UCSD-AML1 (cell line): ENCODE measurements at regions not wholly inside any gene's neighbourhood (a gene's known extent, or its start where the extent isn't known, plus 50 kb on each side); places are given as distances from the start of the nearest gene placed in this dataset.

Experiments
- DNase-seq: peaks from one replicate; lab custom pipeline; 2025; ENCODE audit not compliant: unreplicated experiment; lab: John Stamatoyannopoulos, UW

DNA sequence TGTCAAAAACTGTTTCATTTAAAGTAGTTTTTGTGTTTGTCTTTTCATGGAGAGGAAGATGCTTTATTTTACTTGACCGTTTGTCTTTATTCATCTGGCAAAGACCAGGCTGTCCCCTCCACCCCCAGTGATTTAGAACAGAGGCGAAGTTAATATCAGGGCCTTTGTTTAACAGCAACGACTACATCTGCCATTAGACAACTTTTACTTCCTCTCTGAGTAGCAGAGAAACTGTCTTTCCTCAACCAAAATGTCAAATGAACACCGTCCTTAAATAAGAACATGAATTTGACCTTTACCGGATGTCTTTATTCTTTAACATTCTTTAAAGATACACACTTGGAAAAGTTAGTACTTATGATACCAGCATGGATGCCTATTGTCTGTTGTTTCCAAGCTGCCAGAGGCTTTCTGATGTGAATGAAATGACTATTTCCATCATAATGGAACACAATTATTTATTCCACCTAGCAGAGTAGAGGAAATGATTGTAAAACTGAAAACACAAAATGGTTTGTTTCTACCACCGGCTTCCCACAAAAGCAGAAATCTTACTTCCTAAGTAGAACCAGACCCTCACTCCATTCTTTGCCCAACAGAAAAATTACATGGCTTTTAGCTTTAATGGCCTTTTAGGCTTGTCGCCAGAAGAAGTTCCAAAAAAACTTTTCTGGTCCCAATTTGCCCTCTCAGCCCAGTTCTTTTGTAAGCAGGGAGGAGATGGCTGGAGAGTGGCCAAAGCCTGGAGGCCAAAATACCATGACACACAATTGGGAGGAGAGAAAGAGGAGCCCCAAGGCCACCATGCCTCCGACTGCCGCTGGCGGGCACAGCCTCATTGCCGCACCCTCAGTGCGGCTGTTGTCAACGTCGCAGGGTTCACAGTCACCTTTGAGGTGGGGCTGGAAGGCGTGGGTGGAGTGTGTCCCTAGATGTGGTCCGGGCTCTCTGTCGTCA, 168.5 kb downstream of the TEX36 start:
- no peak for DNase-seq

DNA sequence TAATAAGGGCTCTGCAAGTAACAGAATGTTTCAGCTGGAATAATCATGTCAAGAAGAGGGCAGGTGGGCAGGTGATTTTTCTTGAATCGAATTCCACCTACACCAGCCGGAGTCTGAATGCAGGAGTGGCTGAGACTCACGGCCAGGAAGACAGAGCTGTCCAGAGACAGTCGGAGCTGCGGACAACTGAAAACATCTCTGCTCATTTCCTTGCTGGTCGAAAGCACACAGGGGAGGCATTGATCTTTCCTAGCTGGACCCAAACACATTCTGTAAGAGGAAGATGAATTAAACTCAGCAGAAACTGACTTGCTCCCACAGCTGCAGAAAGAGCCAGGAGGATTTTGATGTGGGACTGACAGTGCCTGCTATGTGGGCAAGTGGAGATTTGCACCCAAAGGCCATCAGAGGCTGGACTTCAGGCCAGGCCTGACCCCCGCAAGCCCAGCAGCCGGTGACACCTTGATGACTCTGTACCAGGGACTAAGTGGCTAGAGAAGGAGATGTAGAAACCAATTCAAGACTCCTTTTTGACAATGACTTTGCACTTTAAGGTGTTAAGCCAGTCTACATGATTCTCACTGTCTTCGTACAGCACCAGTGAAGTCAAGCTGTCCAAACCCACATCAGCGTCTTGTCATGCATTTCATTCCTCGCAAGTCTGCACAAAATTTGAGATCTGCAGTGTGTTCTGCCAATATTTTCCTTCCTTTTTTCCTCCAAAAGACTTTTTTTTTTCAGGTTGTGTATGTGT, 169.4 kb downstream of the TEX36 start:
- DNase-seq: no peak

DNA sequence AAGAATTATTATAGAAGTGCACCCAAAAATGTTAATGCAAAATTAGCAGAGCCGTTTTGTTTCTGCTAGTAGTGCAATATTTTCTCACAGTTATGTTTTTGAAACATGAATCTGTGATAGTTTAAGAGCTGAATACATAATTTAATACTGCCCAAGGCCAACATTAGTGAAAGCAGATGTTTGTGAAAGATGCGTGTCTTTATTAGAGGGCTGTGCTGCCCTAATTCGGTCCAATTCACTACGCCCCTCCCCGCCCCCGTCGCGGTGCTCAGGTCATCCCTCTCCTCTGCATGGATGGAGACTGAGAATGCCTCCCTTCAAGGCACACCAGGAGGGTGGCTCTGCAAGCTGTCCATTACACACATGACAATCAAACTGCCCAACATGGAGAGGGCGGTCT, 172.0 kb downstream of the TEX36 start:
- DNase-seq: no peak

DNA sequence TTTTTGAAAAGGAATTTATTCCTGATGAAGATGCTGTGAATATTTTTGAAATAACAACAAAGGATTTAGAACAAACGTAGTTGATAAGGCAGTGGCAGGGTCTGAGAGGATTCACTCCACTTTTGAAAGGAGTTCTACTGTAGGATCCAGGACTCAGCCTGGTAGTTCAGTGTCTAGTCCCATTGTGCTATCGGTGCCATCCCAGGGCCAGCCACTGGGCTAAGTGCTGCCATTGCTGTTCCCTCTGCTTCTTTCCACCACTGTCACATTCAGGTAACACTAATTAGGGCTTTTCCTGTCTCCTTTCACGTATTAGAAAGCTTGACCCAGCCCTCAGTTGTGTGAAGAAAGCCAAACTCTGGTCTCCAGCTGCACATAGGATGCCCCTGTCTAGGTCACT, 177.3 kb downstream of the TEX36 start:
- no peak for DNase-seq

DNA sequence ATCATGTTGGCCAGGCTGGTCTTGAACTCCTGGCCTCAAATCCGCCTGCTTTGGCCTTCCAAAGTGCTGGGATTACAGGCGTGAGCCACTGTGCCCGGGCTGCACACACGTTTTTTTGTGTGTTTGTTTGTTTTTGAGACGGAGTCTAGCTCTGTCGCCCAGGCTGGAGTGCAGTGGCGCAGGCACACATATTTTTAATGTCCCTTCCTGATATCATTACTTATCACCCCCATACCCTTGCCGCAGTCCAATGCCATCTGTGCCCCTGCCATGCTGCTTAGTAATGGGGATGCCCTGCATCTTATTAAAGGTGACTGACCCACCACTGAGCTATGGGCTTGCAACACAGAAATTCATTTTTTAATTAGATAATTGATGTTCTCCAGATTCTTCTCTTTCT, 180.7 kb downstream of the TEX36 start:
- no peak for DNase-seq

DNA sequence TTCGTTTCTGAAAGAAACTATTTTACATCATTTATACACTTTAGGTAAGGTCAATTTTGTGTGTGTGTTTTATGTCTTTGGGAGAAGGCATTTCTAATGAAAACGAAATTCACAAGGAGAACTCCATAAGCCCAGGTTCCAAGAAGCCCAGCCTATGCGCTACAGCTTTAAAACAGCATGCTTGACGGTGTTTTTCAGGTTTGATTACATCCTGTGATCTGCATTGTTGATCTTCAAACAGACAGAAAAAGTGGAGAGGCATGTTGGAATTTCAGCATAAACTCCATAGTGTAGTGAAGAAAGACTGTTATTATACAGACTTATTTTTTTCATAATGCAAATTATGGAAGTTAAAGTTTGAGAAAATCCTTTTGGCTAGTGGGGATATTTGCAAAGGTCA, 187.6 kb downstream of the TEX36 start:
- no peak for DNase-seq

DNA sequence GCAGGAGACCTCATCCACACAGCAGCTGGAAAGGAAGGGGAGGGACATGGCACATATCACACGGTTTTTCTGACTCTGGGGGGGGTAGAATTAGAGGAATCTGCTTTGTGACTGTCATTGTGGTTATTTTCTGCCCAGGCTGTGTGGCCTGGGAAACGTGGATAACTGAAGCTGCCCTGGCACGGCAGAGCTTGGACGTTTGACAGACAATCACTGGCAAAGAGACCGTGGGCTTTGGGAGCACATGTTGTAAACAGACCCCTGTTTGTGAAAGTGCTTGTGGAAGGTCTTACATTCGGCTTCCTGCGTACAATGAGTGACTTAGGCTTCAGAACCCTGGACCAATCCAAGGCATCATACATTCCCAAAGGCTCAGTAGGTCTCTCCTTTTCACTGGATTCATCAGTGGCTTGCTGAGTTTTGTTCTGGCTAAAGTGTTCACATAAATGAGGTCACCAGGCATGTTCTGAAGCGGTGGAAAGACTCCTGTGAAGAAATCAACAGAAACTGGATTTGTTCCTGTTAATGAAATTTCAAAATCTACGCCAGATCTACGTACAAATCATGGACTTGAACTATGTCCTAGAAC, 188.2 kb downstream of the TEX36 start:
- DNase-seq: no peak

DNA sequence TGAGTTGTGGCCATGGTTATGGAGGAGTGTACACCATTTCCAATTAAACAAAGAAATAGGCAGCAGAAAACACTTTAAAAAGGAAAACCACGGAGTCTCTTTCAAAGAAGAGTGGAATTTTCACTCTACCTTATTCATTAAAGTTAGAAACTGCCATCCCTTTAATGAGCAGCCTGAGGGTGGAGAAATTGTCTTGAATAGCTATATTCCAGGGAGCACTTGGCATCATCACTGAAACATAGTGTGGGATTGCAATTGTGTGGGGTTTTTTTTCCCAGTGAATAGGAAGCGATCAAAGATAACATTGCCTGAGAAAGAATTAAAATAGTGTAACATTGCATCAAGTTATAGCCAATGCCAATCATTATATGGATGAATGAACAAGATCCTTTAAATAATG, 191.6 kb downstream of the TEX36 start:
- DNase-seq: no peak

DNA sequence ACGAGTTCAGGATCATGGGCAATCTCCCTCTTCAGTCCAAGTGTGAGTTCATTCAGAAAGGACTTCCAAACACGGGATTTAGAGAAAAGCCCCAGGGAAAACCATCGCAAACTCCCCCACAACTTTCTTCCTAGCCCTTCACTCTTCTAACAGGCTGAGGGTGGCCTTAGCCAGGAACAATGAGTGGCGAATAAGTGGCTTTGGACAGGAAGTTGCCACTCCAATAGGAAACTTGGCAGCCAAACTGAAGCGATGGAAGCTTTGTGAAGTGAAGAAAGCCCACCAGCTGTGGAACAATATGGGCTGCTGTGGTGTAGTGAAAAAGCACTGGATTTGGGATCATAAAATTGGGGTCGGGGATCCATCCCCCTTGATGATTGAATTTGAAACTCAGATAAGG, 193.2 kb downstream of the TEX36 start:
- DNase-seq: no peak

DNA sequence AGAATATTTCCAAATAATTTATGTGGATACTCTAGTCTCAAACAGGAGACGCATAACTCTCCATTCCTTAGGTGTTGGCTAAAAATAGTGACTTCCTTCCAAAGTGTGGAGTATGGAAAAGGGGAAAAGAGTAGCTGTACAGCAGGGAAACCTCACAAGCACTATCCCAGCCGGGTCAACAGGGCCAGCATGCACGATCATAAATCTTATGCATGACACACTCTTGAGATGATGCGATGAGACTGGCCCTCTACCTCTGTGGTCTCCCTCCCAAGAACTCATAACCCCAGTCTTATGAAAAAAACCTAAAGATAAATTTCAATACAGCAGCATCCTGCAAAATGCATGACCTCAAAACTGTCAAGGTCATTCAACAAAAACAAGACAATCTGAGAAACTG, 197.3 kb downstream of the TEX36 start:
- DNase-seq: no peak

DNA sequence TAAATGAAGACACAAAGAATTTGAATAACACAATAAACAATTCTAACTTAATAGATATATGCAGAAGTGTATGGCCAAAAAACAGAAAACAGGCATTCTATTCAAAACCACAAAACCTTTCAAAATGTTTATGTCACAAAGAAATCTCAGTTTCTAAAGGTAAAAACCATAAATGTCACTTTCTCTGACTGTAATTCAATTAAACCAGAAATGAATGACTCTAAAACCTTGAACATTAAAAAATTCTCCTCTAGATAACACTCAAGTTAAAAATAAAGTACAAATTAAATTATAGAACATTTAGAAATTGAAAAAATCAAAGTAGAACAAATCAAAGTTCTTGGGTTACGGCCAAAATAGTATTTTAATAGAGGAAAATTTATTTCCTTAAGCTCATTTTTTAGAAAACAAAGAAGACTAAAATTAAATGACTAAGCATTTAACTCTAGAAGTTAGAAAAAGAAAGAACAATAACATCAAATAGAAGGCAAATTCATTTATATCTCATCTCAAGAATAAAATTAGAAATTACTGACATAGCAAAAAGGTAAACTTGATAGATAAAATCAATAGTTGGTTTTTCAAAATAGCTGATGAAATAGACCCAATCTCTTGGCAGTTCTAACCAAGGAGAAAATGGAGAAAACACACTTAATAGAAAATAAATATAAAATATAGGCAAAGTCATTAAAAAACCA, 198.8 kb downstream of the TEX36 start:
- no peak for DNase-seq

DNA sequence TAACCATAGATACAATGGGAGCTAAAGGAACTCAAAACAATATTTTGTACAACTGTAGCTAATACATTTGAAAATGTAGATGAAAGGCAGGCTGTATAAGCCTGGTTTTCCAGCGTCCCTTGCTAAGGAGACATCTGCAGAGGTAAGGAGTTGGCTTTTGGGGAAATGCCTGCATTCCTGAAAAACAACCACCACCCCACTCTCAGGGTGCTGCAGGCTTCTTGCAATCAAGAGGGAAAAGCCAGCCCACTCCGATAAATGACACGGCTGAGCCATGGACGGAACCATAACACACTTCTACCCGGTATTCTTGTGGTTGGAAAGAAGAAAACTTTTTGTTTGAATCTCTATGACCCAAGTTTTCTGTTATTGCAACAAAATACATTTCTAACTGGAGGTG, 200.3 kb downstream of the TEX36 start:
- DNase-seq: no peak

DNA sequence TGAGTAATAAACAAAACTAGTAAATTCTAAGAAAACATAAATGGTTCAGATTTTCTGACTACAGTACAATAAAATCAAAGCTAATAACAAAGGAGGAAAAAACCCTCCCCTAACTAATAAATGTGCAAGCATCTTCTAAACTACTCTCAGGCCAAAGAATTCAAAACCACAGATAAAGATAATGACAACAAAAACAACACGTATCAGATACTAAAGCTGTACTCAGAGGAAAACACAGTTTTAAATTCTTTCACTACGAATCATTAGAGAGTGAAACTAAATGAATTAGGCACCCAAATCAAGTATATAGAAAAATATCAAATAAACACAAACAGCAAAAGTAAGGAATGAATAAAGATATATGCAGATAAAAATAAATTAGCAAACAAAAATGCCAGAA, 200.9 kb downstream of the TEX36 start:
- no peak for DNase-seq

DNA sequence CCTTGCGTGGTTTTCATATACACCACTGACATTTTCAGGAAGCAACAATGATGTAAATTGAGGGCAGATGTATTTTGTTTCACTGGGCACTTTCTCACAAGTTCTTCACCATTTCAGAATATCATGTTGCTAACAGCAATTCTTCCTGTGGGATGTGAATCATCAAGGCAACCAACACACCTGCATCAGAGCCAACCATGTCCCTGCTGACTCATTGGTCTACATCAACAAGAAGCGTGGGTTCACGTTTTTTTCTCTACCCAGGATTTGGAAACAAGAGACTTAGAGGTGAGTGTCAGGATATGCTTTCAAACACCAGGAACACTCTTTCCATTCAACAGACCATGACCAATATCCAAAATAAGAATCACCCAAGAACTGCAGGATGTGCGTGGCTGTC, 203.9 kb downstream of the TEX36 start:
- no peak for DNase-seq

DNA sequence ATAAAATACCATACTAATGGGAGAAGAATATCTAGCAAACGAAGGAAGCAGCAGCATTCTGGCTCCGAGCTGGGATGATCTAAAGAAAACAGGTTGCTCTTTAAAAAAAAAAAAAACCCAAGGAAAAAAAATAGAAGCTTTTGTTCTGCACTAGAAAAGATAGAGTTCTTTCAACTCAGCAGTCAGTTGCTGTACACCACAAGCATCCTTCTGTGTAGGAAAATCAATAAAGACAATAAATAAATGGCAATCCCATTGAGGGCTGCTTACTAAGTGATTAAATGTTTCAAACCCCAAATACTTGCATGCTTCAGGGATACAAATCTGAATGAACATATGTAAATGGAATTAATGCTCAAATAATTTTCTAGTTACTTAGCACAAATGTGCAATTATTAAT, 207.1 kb downstream of the TEX36 start:
- no peak for DNase-seq

DNA sequence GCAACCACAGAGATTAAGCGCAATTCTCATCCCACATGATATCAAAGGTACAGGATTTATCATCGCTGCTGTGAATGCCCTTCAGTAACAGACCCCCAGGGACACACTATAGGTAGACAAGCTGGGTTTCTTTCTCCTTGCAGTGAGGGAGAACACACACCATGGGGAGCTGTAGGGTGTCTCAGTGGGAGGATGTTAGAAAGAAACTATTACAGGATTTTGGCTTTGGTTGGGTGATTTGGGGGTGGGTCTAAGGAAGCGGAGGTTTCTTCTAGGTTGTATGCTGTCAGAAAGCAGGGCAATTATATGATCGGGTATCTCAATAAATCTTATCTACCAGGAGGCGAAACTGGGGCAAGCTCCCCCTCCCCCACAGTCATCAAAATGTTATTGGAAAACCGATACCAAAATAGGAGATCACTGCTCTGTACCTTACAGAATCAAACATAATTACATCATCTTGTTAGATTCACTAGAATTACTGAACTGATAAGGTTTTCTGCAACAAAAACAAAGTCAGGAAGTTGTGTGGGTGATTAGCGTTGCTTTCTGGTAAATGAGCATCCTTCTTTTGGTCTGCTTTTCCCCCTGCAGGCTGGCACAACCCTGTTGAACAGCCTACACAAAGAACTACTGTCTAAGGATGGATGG, 209.7 kb downstream of the TEX36 start:
- DNase-seq: no peak

DNA sequence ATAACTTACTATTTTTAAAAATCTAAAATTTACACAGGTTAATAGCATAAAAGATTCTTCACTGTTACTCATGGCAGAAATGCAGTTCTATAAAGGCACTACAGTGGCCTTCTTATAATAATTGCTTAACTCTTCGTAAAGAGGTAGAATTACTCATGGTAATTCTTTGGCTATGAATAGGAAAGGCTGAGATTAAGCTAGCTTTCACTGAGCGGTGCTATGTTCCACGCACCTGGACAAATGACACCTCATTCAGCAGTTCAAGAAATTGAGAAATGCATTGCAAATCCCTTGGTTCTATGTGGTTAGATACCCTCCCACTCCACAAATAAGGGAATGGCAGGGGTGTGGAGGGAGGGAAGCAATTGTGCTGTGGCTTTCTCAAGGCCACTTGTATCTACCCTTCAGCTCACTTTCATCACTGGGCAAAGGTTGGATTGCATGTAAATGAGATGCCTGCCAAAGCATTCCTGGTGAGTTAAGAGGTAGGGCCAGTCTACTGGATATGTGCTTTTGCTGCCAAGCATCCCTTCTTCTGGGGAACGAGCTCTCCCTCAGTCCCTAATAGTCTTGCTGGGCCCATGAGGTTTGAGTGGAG, 210.9 kb downstream of the TEX36 start:
- no peak for DNase-seq

DNA sequence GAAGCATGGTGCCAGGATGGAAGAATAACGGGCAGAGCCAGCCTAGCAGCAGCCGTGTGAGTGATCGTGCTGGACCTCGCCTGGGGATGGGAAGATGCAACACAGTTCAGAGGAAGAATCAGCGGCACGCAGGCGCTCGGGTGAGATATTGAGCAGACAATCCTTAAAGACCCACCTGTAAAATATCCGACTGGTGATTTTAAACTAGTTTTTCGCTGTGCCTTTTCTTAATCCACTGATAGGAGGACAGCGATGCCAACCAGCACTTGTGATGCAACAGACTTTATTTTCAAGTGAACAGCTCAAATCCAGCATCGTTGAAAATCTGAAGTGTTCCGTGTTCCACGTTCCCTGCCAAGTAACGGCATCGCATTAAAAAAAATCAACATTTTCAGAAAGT, 214.7 kb downstream of the TEX36 start:
- no peak for DNase-seq

DNA sequence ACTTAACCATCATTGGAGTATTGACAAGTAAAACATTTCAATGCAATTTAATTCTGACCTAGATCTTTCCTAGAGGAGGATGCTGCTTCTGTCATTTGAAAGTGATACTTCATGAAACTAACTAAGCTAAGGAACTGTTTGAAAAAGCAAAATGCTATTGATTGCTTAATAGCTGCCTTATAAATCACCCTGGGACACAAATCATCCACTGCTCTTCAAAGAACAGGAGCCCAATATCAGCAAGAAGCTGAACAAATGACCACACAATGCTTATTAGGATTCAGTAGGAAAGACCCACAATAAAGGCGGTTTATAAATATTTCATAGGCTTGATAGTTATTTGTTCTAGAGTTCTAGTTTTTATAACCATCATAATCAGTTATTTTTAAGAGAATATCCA, 216.3 kb downstream of the TEX36 start:
- no peak for DNase-seq

DNA sequence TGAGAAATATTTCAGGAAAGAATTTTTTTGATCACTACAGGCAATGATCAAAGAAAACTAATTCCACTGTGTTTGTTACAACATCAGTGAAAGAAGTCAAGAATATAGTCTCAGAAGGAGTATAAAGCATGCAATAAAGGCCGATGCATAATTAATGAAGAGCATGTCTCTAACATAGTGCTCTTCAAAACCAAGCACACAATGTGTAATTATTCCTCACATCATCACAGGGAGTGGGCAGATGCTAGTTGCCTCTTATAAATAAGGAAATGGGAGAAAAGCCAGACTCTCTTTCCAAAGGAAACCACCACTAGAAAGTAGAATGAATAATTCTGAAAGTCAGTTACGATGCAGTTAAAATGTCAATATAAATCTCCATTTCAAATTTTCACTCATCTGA, 220.1 kb downstream of the TEX36 start:
- no peak for DNase-seq

DNA sequence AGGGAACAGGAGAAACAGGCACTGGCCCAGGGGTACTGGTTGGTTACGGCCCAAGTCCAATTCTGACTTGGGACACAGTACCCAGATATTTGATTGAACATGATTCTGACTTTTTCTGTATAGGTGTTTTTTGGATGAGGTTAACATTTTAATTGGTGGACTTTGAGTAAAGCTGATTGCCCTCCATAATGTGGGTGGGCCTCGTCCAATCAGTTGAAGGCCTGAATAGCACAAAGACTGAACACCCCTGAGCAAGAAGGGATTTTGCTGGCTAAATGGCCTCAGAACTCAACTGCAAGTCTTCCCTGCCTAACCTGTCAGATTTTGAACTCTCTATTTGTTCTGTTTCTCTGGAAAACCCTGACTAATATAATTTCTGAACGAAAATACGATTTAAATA, 222.6 kb downstream of the TEX36 start:
- DNase-seq: no peak
